CD4-positive, alpha-beta T cell treated with Interleukin-10 for 1 hour (primary cell): ENCODE measurements at regions not wholly inside any gene's neighbourhood (a gene's known extent, or its start where the extent isn't known, plus 50 kb on each side); places are given as distances from the start of the nearest gene placed in this dataset.
"Not testable (repeated sequence)": the region's sequence is repeated elsewhere in the genome, so short reads cannot be mapped to it uniquely, and the experiment has no call there.

Experiments
- DNase-seq: peaks from one replicate; pipeline ENCODE4 v3.0.0-alpha.2; 2020

GRCh38 chr20:26373066-26373465, 676.4 kb upstream of the ZNF337 start:
- DNase-seq: not testable (repeated sequence)

DNA sequence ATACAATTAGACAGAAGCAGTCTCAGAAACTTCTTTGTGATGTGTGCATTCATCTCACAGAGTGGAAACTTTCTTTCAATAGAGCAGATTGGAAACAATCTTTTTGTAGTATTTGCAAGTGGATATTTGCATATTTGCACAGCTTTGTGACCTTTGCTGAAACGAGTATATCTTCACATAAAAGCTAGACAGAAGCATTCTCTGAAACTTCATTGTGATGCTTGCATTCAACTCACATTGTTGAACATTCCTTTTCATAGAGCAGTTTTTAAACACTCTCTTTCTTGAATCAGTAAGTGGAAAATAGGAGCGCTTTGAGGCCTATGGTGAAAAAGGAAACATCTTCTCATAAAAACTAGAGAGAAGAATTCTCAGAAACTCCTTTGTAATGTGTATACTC, 657.9 kb upstream of the ZNF337 start:
- DNase-seq: no peak

- DNase-seq: no peak
These were observed 650.7 kb upstream of the ZNF337 start for GRCh38 chr20:26347396-26347795.

- DNase-seq: peak; percentile 4
These were observed 643.9 kb upstream of the ZNF337 start for GRCh38 chr20:26340460-26341065.

DNA sequence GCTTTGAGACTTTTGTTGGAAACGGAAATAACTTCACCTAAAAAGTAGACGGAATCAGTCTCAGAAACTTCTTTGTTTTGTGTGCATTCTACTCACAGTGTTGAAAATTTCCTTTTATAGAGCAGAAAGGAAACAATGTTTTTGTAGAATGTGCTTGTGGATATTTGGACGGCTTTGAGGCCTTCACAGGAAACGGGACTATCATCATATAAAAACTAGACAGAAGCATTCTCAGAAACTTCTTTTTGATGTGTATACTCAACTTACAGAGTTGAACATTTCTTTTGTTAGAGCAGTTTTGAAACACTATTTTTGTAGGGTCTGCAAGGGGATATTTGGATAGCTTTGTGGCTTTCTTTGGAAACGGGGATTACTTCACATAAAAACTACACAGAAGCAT, 627.5 kb upstream of the ZNF337 start:
- DNase-seq: no peak

- DNase-seq: no peak
These were observed 618.4 kb upstream of the ZNF337 start for GRCh38 chr20:26315054-26315453.

DNA sequence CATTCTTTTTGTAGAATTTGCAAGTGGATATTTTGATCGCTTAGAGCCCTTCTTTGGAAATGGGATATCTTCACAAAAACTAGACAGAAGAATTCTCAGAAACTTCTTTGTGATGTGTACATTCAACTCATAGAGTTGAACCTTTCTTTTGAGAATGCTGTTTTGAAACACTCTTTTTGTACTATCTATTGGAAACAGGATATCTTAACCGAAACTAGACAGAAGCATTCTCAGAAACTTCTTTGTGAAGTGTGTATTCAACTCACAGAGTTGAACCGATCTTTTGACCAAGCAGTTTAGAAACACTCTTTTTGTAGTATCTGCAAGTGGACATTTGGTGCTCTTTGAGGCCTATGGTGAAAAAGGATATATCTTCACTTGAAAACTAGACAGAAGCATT, 613.1 kb upstream of the ZNF337 start:
- not testable (repeated sequence) for DNase-seq

DNA sequence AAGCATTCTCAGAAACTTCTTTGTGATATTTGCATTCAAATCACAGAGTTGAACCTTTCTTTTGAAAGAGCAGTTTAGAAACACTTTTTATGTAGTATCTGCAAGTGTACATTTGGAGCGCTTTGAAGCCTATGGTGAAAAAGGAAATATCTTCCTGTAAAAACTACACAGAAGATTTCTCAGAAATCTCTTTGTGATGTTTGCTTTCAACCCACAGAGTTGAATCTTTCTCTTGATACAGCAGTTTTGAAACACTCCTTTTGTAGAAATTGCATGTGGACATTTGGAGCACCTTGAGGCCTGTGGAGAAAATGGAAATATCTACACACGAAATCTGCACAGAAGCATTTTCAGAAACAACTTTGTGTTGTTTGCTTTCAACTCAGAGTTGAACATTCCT, 612.3 kb upstream of the ZNF337 start:
- DNase-seq: peak; percentile 10

DNA sequence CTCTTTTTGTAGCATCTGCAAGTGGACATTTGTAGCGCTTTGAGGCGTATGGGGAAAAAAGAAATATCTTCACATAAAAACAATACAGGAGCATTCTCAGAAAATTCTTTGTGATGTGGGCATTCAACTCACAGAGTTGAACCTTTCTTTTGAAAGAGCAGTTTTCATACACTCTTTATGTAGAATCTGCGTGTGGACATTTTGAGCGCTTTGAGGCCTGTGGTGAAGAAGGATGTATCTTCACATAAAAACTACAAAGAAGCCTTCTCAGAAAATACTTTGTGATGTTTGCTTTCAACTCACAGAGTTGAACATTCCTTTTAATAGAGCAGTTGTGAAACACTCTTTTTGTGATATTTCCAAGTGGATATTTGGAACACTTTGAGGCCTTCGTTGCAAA, 598.4 kb upstream of the ZNF337 start:
- DNase-seq: no peak

DNA sequence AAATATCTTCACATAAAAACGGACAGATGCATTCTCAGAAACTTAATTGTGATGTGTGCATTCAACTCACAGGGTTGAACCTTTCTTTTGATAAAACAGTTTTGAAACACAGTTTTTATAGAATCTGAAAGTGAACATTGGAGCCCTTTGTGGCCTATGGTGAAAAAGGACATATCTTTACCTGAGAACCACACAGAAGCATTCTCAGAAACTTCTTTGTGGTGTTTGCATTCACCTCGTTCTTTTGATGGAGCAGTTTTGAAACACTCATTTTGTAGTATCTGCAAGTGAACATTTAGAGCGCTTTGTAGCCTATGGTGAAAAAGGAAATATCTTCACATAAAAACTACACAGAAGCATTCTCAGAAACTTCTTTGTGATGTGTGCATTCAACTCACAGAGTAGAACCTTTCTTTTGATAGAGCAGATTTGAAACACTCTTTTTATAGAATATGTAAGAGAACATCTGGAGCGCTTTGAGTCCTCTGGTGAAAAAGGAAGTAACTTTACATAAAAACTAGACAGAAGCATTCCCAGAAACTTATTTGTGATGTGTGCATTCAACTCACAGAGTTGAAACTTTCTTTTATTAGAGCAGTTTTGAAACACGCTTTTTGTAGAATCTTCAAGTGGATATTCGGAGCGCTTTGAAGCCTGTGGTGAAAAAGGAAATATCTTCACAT, 591.9 kb upstream of the ZNF337 start:
- not testable (repeated sequence) for DNase-seq

DNA sequence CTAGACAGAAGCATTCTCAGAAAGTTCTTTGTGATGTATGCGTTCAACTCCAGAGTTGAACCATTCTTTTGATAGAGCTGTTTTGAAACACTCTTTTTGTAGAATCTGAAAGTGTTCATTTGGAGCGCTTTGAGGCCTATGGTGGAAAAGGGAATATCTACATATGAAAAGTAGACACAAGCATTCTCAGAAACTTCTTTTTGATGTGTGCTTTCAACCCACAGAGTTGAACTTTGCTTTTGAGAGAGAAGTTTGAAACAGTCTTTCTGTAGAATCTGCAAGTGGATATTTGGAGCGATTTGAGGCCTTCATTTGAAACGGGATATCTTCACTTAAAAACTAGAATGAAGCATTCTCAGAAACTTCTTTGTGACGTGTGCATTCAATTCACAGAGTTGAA, 582.6 kb upstream of the ZNF337 start:
- no peak for DNase-seq

GRCh38 chr20:26277339-26277738, 580.7 kb upstream of the ZNF337 start:
- DNase-seq: no peak

DNA sequence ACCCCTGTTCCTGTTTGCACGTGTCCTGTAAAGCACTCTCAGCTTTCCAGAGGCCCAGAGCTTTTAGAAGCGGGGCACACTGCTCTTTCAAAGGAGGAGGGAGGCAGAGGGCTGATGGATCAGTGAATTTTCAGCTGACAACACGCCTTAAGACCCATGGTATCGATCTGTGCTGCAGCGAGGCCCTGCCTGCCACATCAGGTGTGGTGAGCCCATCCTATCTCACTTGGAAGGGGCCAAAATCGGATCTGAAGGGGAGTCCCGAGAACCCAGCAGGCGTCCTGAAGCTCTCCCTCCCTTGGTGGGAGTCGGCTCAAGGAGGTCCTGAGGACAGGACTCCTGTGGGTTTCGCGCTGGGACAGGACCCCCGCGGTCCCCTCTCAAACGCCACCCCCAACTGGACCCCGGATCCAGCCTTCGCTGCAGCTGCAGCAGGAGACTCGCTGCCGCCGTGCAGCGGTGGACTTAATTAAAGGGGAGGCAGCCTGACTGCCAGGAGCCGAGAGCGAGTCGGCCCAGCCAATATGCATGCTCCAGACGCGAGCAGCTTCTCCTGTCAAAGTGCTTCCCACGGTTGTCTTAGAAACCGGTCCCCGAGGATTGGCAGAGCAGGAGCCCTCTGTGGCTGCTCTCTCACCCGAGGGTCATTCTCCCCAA, 580.0 kb upstream of the ZNF337 start:
- DNase-seq: no peak

GRCh38 chr20:26268762-26269161, 572.1 kb upstream of the ZNF337 start:
- DNase-seq: not testable (repeated sequence)

DNA sequence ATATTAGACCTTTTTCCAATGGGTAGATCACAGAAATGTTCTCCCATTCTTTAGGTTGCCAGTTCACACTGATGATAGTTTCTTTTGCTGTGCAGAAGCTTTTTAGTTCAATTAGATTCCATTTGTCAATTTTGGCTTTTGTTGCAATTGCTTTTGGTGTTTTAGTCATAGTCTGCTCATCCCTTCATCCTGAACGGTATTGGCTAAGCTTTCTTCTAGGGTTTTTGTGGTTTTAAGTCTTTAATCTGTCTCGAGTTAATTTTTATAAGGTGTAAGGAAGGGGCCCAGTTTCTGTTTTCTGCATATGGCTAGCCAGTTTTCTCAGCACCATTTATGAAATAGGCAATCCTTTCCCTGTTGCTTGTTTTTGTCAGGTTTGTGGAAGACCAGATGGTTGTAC, 564.3 kb upstream of the ZNF337 start:
- DNase-seq: not testable (repeated sequence)

- DNase-seq: peak; percentile 60
These were observed 555.8 kb upstream of the ZNF337 start for GRCh38 chr20:26252311-26252975.

- DNase-seq: not testable (repeated sequence)
These were observed 554.7 kb upstream of the ZNF337 start for GRCh38 chr20:26251376-26251775.

DNA sequence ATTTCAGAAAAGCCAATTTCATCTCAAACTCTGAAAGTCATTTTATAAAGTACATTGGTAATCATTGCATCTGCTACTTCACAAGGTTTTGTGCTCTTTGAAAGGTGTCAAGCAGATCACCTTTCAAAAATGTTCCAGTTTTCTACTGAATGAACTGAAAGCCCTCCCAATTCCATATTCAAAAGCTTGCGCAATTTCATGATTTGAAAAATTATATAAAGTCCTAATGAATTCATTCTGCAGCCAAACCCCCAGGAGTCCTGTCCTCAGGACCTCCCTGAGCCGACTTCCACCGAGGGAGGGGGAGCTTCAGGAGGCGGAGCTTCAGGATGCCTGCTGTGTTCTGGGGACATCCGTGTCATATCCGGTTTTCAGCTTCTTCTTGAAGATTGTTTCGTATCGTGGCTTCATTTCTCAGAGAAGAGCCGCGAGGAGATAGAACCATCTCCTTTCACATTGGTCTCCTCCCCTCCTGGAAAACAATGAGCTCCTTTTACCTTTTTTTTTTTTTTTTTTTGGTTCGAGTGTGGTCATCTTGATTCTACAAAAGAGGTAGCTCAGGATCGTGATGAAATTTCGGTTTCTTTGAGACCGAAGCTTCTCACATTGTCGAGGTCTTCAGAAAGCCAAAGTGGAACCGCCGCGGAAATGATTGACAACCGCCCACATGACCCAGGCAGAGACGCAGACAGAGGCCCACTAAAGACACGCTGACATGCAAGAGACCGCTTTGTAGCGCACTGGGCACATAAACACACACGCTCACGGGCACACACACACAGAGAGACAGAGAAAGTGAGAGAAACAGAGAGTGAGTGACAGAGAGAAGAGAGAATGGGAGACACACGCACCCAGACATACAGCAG, 553.8 kb upstream of the ZNF337 start:
- not testable (repeated sequence) for DNase-seq

GRCh38 chr20:26243731-26244130, 547.1 kb upstream of the ZNF337 start:
- DNase-seq: no peak

DNA sequence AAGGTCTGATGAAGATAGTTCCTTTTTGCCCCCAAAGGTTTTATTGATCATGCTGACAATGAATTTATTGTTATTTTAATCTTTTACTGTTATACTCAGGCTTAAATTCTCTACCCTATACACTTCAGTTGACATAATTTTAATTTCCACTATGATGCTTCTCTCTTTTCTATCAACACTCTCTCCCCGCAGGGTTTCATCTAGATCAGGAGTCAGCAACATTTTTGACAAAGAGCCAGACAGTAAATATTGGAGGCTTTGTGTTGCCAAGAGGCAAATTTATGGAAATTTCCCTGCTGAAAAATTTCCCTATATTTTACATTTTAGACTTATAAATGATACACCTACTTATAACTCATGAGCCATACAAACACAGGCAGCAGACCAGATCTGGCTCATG, 524.0 kb upstream of the ZNF337 start:
- not testable (repeated sequence) for DNase-seq

- DNase-seq: not testable (repeated sequence)
These were observed 522.9 kb upstream of the ZNF337 start for GRCh38 chr20:26219546-26219945.

- DNase-seq: no peak
These were observed 521.6 kb upstream of the ZNF337 start for GRCh38 chr20:26218301-26218700.

- no peak for DNase-seq
These were observed 519.4 kb upstream of the ZNF337 start for GRCh38 chr20:26216025-26216424.
